Parathyroid adenoma (tissue), 2 donors: ENCODE measurements at regions not wholly inside any gene's neighbourhood (a gene's known extent, or its start where the extent isn't known, plus 50 kb on each side); places are given as distances from the start of the nearest gene placed in this dataset.

Experiments used
- H2AFZ ChIP-seq: fragments of 300-600 bp; sonication (generic); one replicate; pipeline ENCODE4 v1.7.0; 2017; ENCODE audit warnings: antibody characterized with exemption, mild to moderate bottlenecking
- H3K27ac ChIP-seq: fragments of 300-600 bp; sonication (generic); one replicate; pipeline ENCODE4 v1.7.0; 2017
- H3K27me3 ChIP-seq: fragments of 300-600 bp; sonication (generic); one replicate; pipeline ENCODE4 v1.7.0; 2017; ENCODE audit warnings: low read length; ENCODE audit not compliant: control insufficient read depth, insufficient read depth
- H3K36me3 ChIP-seq: fragments of 300-600 bp; sonication (generic); one replicate; pipeline ENCODE4 v1.7.0; 2017; ENCODE audit warnings: low read length; ENCODE audit not compliant: control insufficient read depth, insufficient read depth
- H3K4me1 ChIP-seq: fragments of 300-600 bp; sonication (generic); one replicate; pipeline ENCODE4 v1.7.0; 2017; ENCODE audit warnings: control low read depth
- H3K4me2 ChIP-seq: fragments of 300-600 bp; sonication (generic); one replicate; pipeline ENCODE4 v1.7.0; 2017; ENCODE audit warnings: low read length
- H3K4me3 ChIP-seq: fragments of 300-600 bp; sonication (generic); one replicate; pipeline ENCODE4 v1.7.0; 2017; ENCODE audit warnings: low read depth, low read length
- H3K79me2 ChIP-seq: fragments of 300-600 bp; sonication (generic); one replicate; pipeline ENCODE4 v1.7.0; 2017; ENCODE audit warnings: control low read depth
- H3K9ac ChIP-seq: fragments of 300-600 bp; sonication (generic); one replicate; pipeline ENCODE4 v1.7.0; 2017; ENCODE audit warnings: mild to moderate bottlenecking
- H3K9me3 ChIP-seq: fragments of 300-600 bp; sonication (generic); one replicate; pipeline ENCODE4 v1.7.0; 2017; ENCODE audit warnings: low read length; ENCODE audit not compliant: control insufficient read depth
- CTCF ChIP-seq: fragments of 300-600 bp; sonication (generic); IDR thresholded peaks from one replicate; pipeline ENCODE4 v1.7.0; 2017; ENCODE audit warnings: antibody characterized with exemption, mild to moderate bottlenecking
- donor health status: primary hyperparathyroidism.

- no peak overlapping the region for H3K4me3 ChIP-seq
- no peaks in the 10 kb centered on the region for H3K4me1 ChIP-seq
- H3K36me3 ChIP-seq: no peaks in the 10 kb centered on the region
- no peaks in the 10 kb centered on the region for H3K79me2 ChIP-seq
- no peaks in the 10 kb centered on the region for H3K9me3 ChIP-seq
- H3K4me2 ChIP-seq: no peak overlapping the region
- no peaks in the 10 kb centered on the region for H3K27me3 ChIP-seq
- no peak overlapping the region for H3K27ac ChIP-seq
- no peak for TF ChIP-seq CTCF
- no peak overlapping the region for H2AFZ ChIP-seq
- no peak overlapping the region for H3K9ac ChIP-seq
Observed at GRCh38 chr2:78293768-78294167, 731.7 kb upstream of the REG3G start.

- Histone ChIP-seq H3K4me1 (no peaks in the 10 kb centered on the region), H3K4me2 (no peak overlapping the region), H3K27me3 (no peaks in the 10 kb centered on the region), H3K79me2 (no peaks in the 10 kb centered on the region), H3K9ac (no peak overlapping the region), H2AFZ (no peak overlapping the region), H3K36me3 (no peaks in the 10 kb centered on the region), H3K9me3 (no peaks in the 10 kb centered on the region), H3K4me3 (no peak overlapping the region), H3K27ac (no peak overlapping the region)
- no peak for TF ChIP-seq CTCF
Observed at GRCh38 chr2:78301166-78301789, 724.2 kb upstream of the REG3G start.

GRCh38 chr2:78304678-78305077 lies 720.8 kb upstream of the REG3G start:
- no peaks in the 10 kb centered on the region for H3K36me3 ChIP-seq
- H3K79me2 ChIP-seq: no peaks in the 10 kb centered on the region
- no peak overlapping the region for H3K9ac ChIP-seq
- H2AFZ ChIP-seq: no peak overlapping the region
- H3K4me3 ChIP-seq: no peak overlapping the region
- H3K9me3 ChIP-seq: no peaks in the 10 kb centered on the region
- no peak for TF ChIP-seq CTCF
- no peak overlapping the region for H3K4me2 ChIP-seq
- no peaks in the 10 kb centered on the region for H3K27me3 ChIP-seq
- no peak overlapping the region for H3K27ac ChIP-seq
- H3K4me1 ChIP-seq: no peaks in the 10 kb centered on the region

- H3K9me3 ChIP-seq: no peaks in the 10 kb centered on the region
- no peaks in the 10 kb centered on the region for H3K27me3 ChIP-seq
- no peaks in the 10 kb centered on the region for H3K79me2 ChIP-seq
- no peak overlapping the region for H3K4me2 ChIP-seq
- no peaks in the 10 kb centered on the region for H3K36me3 ChIP-seq
- H3K9ac ChIP-seq: no peak overlapping the region
- no peak overlapping the region for H3K4me3 ChIP-seq
- H2AFZ ChIP-seq: no peak overlapping the region
- TF ChIP-seq CTCF: no peak
- H3K27ac ChIP-seq: no peak overlapping the region
- no peaks in the 10 kb centered on the region for H3K4me1 ChIP-seq
Observed at GRCh38 chr2:78309460-78309859, 716.0 kb upstream of the REG3G start.

GRCh38 chr2:78315368-78315767 lies 710.1 kb upstream of the REG3G start:
- no peak for TF ChIP-seq CTCF
- no peak overlapping the region for H3K9ac ChIP-seq
- H3K9me3 ChIP-seq: no peaks in the 10 kb centered on the region
- H3K27me3 ChIP-seq: no peaks in the 10 kb centered on the region
- H3K4me1 ChIP-seq: no peaks in the 10 kb centered on the region
- H2AFZ ChIP-seq: no peak overlapping the region
- H3K4me3 ChIP-seq: no peak overlapping the region
- no peak overlapping the region for H3K4me2 ChIP-seq
- no peaks in the 10 kb centered on the region for H3K79me2 ChIP-seq
- no peaks in the 10 kb centered on the region for H3K36me3 ChIP-seq
- H3K27ac ChIP-seq: no peak overlapping the region
